Stimulated activated CD4-positive, alpha-beta T cell treated with anti-CD3 and anti-CD28 coated beads, Interleukin-2, amount 100 ng/mL, for 48 hours (primary cell): ENCODE measurements at regions not wholly inside any gene's neighbourhood (a gene's known extent, or its start where the extent isn't known, plus 50 kb on each side); places are given as distances from the start of the nearest gene placed in this dataset.

Experiments used
- DNase-seq, 2 donors: peaks; one replicate each; pipeline ENCODE4 v3.0.0-alpha.2; 2020

GRCh38 chr18:38052879-38053590 is 487.4 kb upstream of the CELF4 start:
- DNase-seq, result no peak

GRCh38 chr18:38047820-38048219 is 482.2 kb upstream of the CELF4 start:
- DNase-seq, result no peak

GRCh38 chr18:38046651-38047050 is 481.1 kb upstream of the CELF4 start:
- no peak for DNase-seq

- no peak for DNase-seq
Observed at GRCh38 chr18:38045845-38046244, 480.2 kb upstream of the CELF4 start.

- DNase-seq, result no peak
Observed at GRCh38 chr18:38042211-38042890, 476.8 kb upstream of the CELF4 start.

- no peak for DNase-seq
Observed at GRCh38 chr18:38038242-38038641, 472.6 kb upstream of the CELF4 start.

- DNase-seq, result no peak
Observed at GRCh38 chr18:38035193-38035592, 469.6 kb upstream of the CELF4 start.

- DNase-seq, result no peak
Observed at GRCh38 chr18:38033282-38033681, 467.7 kb upstream of the CELF4 start.

GRCh38 chr18:38032516-38032915 is 466.9 kb upstream of the CELF4 start:
- no peak for DNase-seq

GRCh38 chr18:38028946-38029345 is 463.3 kb upstream of the CELF4 start:
- no peak for DNase-seq

GRCh38 chr18:38025433-38026038 is 459.9 kb upstream of the CELF4 start:
- no peak for DNase-seq

- DNase-seq, result no peak
Observed at GRCh38 chr18:38023871-38024270, 458.3 kb upstream of the CELF4 start.

- DNase-seq, result no peak
Observed at GRCh38 chr18:38022234-38022633, 456.6 kb upstream of the CELF4 start.

- no peak for DNase-seq
Observed at GRCh38 chr18:38019292-38019691, 453.7 kb upstream of the CELF4 start.

- DNase-seq, result no peak
Observed at GRCh38 chr18:38010971-38011857, 445.6 kb upstream of the CELF4 start.

GRCh38 chr18:38010037-38010436 is 444.4 kb upstream of the CELF4 start:
- no peak for DNase-seq

- no peak for DNase-seq
Observed at GRCh38 chr18:38009320-38009719, 443.7 kb upstream of the CELF4 start.

- DNase-seq, result no peak
Observed at GRCh38 chr18:38007676-38008330, 442.2 kb upstream of the CELF4 start.

GRCh38 chr18:38007026-38007425 is 441.4 kb upstream of the CELF4 start:
- no peak for DNase-seq

GRCh38 chr18:38006541-38006940 is 440.9 kb upstream of the CELF4 start:
- no peak for DNase-seq

- DNase-seq, result no peak
Observed at GRCh38 chr18:37997695-37998094, 432.1 kb upstream of the CELF4 start.

- DNase-seq, result no peak
Observed at GRCh38 chr18:37987901-37988300, 422.3 kb upstream of the CELF4 start.

GRCh38 chr18:37986665-37987064 is 421.1 kb upstream of the CELF4 start:
- no peak for DNase-seq
